Lower leg skin (tissue), 4 donors: ENCODE measurements at regions not wholly inside any gene's neighbourhood (a gene's known extent, or its start where the extent isn't known, plus 50 kb on each side); places are given as distances from the start of the nearest gene placed in this dataset.
"Not testable (repeated sequence)": the region's sequence is repeated elsewhere in the genome, so short reads cannot be mapped to it uniquely, and the experiment has no call there.

Source experiments
- DNase-seq, 2 donors: peaks; one replicate each; pipeline ENCODE4 v3.0.0-alpha.2; 2019; ENCODE audit warnings: low spot score in 2 of 2
- H3K4me3 ChIP-seq: fragments of 200-600 bp; sonication (generic); 2 replicates; pipeline ENCODE4 v1.5.1; 2017; ENCODE audit warnings: mild to moderate bottlenecking, low read depth; ENCODE audit not compliant: poor library complexity, severe bottlenecking
- CTCF ChIP-seq, 3 donors: fragments of 450-650 bp; IDR thresholded peaks; one replicate each; pipeline ENCODE4 v1.5.1; 2016; ENCODE audit warnings: antibody characterized with exemption in 3 of 3, mild to moderate bottlenecking in 3 of 3, moderate library complexity in 2 of 3
- POLR2A ChIP-seq, 2 donors: fragments of 450-650 bp; IDR thresholded peaks; one replicate each; pipeline ENCODE4 v1.6.1; 2016 to 2017; ENCODE audit warnings: antibody characterized with exemption in 2 of 2, mild to moderate bottlenecking in 1 of 2, moderate library complexity in 1 of 2
- WGBS, 2 donors: methylation state at CpG; one replicate each; pipeline ENCODE4 v1.1.5; 2018; 5-methylcytosine and 5-hydroxymethylcytosine counted together
- intact Hi-C: fragments of 100-400 bp; cut with DNase I; formaldehyde crosslinking; loops from one replicate; pipeline ENCODE4 v1.15.0; 2023; ENCODE audit warnings: low total_unique reads

- intact Hi-C loops: no loop called here
- TF ChIP-seq CTCF (IDR thresholded peaks at IDR 0.05): no peak
- TF ChIP-seq POLR2A (IDR thresholded peaks at IDR 0.05): no peak
- no peak for DNase-seq
- H3K4me3 ChIP-seq: no peak overlapping the region
- 55 to 60% methylated on average over 8 of the region's 8 CpGs for WGBS, 2 donors
Observed at GRCh38 chr6:1473166-1473565, 83.8 kb downstream of the FOXF2 start.

DNA sequence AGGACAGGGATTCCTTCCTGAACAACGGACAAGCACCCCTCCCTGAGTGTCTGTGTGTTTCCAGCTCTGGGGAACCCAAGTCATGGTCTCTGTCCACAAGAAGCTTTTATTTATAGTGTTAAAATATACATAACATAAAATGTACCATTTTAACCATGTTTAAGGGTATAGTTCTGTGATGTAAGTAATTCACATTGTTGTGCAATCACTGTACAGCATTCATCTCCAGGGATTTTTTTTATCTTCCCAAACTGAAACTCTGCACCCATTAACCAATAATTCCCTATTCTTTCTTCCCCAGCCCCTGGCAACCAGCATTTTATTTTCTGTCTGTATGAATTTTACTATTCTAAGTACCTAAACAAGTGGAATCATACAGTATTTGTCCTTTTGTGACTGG lies 84.2 kb downstream of the FOXF2 start:
- no peak for TF ChIP-seq POLR2A (IDR thresholded peaks at IDR 0.05)
- no peak for TF ChIP-seq CTCF (IDR thresholded peaks at IDR 0.05)
- no peak for DNase-seq
- intact Hi-C loops: no loop called here
- 61 to 65% methylated on average over 1 of the region's 1 CpG for WGBS, 2 donors
- H3K4me3 ChIP-seq: no peak overlapping the region

GRCh38 chr6:1474205-1474604 lies 84.8 kb downstream of the FOXF2 start:
- 93% methylated on average over 4 of the region's 4 CpGs for WGBS, 2 donors

GRCh38 chr6:1475174-1475573 lies 85.8 kb downstream of the FOXF2 start:
- no peak overlapping the region for H3K4me3 ChIP-seq

More at GRCh38 chr6:1474205-1474604, 84.8 kb downstream of the FOXF2 start:
- TF ChIP-seq POLR2A (IDR thresholded peaks at IDR 0.05): no peak
- no peak for TF ChIP-seq CTCF (IDR thresholded peaks at IDR 0.05)
- DNase-seq: no peak
- no peak overlapping the region for H3K4me3 ChIP-seq
- intact Hi-C loops: no loop called here

DNA sequence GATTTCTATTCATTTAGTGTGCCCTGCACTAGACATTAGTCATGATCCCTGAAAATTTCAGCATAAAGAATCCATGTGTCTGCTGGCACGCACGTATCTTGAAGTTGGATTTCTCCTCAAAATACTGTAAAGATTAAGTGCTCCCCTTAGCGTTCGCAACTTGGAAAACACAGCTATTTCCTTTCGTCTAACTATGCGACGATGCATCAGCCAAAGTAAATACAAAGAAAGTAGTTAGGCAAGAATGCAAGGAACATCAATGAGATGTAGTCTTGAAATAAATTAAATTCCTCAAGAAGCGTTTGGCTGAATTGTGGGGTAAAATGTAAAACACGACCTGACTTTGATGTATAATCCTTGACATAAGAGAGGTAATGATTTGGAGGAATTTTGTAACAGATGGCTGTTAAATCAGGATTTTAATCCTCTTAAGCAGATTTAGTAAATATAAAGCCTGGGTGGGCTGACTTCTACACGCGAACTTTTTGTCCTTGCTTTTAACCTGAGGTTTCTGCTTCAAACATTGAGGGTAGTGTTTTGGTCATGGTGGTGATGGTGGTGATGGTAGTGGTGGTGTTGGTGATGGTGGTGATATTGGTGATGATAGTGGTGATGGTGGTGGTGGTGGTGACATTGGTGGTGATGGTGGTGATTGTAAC lies 88.2 kb downstream of the FOXF2 start:
- WGBS, 2 donors: 45 to 61% methylated on average over 11 of the region's 11 CpGs
- no peak overlapping the region for H3K4me3 ChIP-seq
- TF ChIP-seq CTCF (IDR thresholded peaks at IDR 0.05) (no peak), POLR2A (IDR thresholded peaks at IDR 0.05) (no peak)
- intact Hi-C loops: no loop called here
- DNase-seq: no peak

More at GRCh38 chr6:1475174-1475573, 85.8 kb downstream of the FOXF2 start:
- WGBS, 2 donors: 73 to 81% methylated on average over 1 of the region's 1 CpG
- DNase-seq: no peak
- intact Hi-C loops: no loop called here
- TF ChIP-seq POLR2A (IDR thresholded peaks at IDR 0.05) (no peak), CTCF (IDR thresholded peaks at IDR 0.05) (no peak)

- peak in 1 of 2 donors; percentile 74 for DNase-seq
- WGBS, 2 donors: 64 to 84% methylated on average over 4 of the region's 4 CpGs
- intact Hi-C loops, H3K4me3 ChIP-seq: not testable (repeated sequence)
Observed at GRCh38 chr6:1478163-1478826, 88.9 kb downstream of the FOXF2 start.
